ENCODE measurements at regions not wholly inside any gene's neighbourhood (a gene's known extent, or its start where the extent isn't known, plus 50 kb on each side); places are given as distances from the start of the nearest gene placed in this dataset.

- ChIA-PET POLR2A (no interaction called here), CTCF (no interaction called here)
- H3K4me3 ChIP-seq (ENCODE audit: low read depth, low read length) = no peak overlapping the region
- no peak for TF ChIP-seq CTCF (IDR thresholded peaks at IDR 0.05; ENCODE audit: insufficient read depth, low read length, missing control alignments)
- peak; percentile 28 for DNase-seq (ENCODE audit: low read depth, low spot score)
Measured at GRCh38 chr3:176595307-176595706, 602.0 kb downstream of the TBL1XR1 start.

GRCh38 chr3:176590722-176591121 is 606.6 kb downstream of the TBL1XR1 start:
- TF ChIP-seq CTCF (IDR thresholded peaks at IDR 0.05; ENCODE audit: insufficient read depth, low read length, missing control alignments) = no peak
- ChIA-PET POLR2A (no interaction called here), CTCF (no interaction called here)
- H3K4me3 ChIP-seq (ENCODE audit: low read depth, low read length) = no peak overlapping the region
- DNase-seq (ENCODE audit: low read depth, low spot score) = no peak

- TF ChIP-seq CTCF (IDR thresholded peaks at IDR 0.05; ENCODE audit: insufficient read depth, low read length, missing control alignments) = no peak
- CTCF ChIA-PET = no interaction called here
- H3K4me3 ChIP-seq (ENCODE audit: low read depth, low read length) = no peak overlapping the region
- no peak for DNase-seq (ENCODE audit: low read depth, low spot score)
- POLR2A ChIA-PET = no interaction called here
Measured at GRCh38 chr3:176587089-176587488, 610.2 kb downstream of the TBL1XR1 start.

- CTCF ChIA-PET = interaction anchor here (0.8 kb wide), 1 partner anchor 227 kb away, joined by 3 read pairs; no protein-coding TSS in a partner anchor
- TF ChIP-seq CTCF (IDR thresholded peaks at IDR 0.05; ENCODE audit: insufficient read depth, low read length, missing control alignments) = no peak
- POLR2A ChIA-PET = no interaction called here
Measured at GRCh38 chr3:176584413-176585176, 612.7 kb downstream of the TBL1XR1 start.

GRCh38 chr3:176583956-176584355 is 613.3 kb downstream of the TBL1XR1 start:
- POLR2A ChIA-PET = no interaction called here
- CTCF ChIA-PET = no interaction called here
- no peak overlapping the region for H3K4me3 ChIP-seq (ENCODE audit: low read depth, low read length)
- TF ChIP-seq CTCF (IDR thresholded peaks at IDR 0.05; ENCODE audit: insufficient read depth, low read length, missing control alignments) = no peak
- no peak for DNase-seq (ENCODE audit: low read depth, low spot score)

More at GRCh38 chr3:176584413-176585176, 612.7 kb downstream of the TBL1XR1 start:
- DNase-seq (ENCODE audit: low read depth, low spot score) = no peak
- no peak overlapping the region for H3K4me3 ChIP-seq (ENCODE audit: low read depth, low read length)

- TF ChIP-seq CTCF (IDR thresholded peaks at IDR 0.05; ENCODE audit: insufficient read depth, low read length, missing control alignments) = no peak
- ChIA-PET CTCF (no interaction called here), POLR2A (no interaction called here)
- no peak for DNase-seq (ENCODE audit: low read depth, low spot score)
- H3K4me3 ChIP-seq (ENCODE audit: low read depth, low read length) = no peak overlapping the region
Measured at GRCh38 chr3:176581589-176581988, 615.7 kb downstream of the TBL1XR1 start.

Data from AG04449 (cell line).